Activated CD4-positive, alpha-beta T cell treated with anti-CD3 and anti-CD28 coated beads for 1 hour (primary cell): ENCODE measurements at regions not wholly inside any gene's neighbourhood (a gene's known extent, or its start where the extent isn't known, plus 50 kb on each side); places are given as distances from the start of the nearest gene placed in this dataset.
"Not testable (repeated sequence)": the region's sequence is repeated elsewhere in the genome, so short reads cannot be mapped to it uniquely, and the experiment has no call there.

ENCODE experiments used
- DNase-seq: peaks from one replicate; pipeline ENCODE4 v3.0.0-alpha.2; 2020

DNA sequence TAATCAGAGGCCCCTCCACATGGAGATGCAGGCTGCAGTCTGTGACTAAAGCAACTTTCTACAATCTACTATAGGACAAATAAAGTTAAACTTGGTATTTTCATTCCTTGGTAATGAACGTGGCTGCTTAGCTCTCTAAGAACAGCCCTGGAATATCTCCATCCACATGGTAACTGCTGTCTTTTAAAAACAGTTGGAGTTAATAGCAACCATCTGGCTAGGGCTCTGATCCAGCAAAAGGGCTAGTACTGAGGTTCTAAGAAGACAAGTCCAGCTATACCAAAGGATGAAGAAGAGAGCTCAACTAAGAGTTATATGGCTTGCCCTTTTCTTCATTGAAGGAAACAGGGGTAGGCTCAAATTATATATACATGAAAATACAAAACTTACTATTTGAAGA is 920.1 kb downstream of the FLRT2 start:
- DNase-seq, result no peak

DNA sequence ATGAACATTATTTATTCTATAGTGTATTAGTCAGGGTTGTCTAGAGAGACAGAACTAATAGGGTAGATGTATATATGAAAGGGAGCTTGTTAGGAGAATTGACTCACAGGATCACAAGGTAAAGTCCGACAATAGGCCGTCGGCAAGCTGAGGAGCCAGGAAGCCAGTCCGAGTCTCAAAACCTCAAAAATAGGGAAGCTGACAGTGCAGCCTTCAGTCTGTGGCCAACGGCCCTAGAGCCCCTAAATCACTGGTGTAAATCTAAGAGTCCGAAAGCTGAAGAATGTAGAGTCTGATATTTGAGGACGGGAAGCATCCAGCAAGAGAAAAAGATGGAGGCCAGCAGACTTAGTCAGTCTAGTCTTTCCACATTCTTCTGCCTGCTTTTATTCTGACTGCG is 912.2 kb downstream of the FLRT2 start:
- DNase-seq, result no peak

DNA sequence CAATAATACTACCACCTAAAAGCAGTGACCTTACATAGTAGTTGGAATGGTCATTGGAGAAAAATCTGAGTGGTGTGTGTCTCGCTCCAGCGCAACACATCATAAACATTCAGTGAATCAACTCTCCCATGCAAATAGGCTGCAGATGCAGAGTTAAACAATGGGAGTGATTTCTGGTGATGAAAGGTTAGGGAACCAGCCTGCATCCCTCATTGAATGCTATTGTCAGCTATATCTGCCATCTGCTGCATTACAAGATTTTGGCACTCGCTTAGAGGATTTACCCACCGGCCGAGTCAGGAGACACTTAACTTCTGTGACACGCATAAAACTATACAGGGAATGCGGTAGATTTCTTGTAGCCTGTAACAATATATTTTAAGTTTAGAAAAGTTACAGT is 900.9 kb downstream of the FLRT2 start:
- DNase-seq, result no peak

DNA sequence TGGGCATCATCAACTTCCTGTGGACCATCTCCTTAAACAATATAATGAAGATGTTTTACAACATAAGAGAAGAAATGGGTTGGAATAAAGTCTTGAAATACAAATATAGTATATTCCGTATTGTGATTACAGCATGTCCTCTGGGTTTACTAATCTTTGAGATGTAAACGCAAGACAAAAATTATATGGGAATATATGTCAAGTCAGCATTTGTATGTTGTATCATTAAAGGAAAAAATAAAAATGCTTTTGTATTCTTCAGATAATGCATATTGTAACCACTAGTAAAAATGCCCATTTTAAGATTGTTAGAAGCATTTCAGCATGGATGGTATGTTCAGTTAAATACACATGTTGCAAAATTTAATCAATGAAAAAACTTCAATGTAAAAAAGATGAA is 893.3 kb downstream of the FLRT2 start:
- no peak for DNase-seq

DNA sequence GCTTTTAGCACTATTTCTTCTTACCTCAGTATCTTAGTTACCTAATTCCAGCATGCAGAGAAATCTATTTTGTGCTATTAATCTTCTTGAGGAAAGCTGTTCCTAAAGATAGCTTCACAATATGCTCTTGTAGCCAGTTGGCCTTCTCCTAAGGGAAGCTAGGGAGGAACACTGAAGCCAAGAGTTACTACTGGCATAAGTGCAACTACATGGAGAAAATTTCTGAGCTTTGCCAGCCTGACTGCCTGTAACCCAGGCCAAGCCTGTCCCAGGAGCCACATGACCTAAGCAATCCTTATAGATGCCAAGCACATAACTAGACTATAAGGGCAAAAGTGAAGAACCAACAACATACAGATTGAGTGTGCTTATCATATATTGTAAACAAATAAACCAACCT is 890.2 kb downstream of the FLRT2 start:
- DNase-seq, result no peak

DNA sequence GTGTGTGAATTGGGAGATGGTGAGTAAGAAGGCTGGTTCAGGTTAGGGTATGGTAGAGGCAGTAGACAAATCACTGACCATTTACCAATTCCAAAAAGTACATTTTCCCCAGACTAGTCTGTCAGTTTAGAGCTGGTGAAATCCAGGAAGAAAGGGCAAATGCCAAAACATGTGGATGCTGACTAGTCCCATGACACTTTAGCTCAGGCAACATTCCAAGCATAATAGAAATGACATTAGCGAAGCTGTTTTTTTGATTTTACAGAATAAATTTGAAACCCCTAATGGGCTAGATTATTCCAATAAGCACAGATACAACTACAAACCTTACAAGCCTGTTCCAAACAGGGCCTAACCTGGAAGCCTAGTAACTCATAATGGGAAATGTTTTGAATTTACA is 884.2 kb downstream of the FLRT2 start:
- no peak for DNase-seq

DNA sequence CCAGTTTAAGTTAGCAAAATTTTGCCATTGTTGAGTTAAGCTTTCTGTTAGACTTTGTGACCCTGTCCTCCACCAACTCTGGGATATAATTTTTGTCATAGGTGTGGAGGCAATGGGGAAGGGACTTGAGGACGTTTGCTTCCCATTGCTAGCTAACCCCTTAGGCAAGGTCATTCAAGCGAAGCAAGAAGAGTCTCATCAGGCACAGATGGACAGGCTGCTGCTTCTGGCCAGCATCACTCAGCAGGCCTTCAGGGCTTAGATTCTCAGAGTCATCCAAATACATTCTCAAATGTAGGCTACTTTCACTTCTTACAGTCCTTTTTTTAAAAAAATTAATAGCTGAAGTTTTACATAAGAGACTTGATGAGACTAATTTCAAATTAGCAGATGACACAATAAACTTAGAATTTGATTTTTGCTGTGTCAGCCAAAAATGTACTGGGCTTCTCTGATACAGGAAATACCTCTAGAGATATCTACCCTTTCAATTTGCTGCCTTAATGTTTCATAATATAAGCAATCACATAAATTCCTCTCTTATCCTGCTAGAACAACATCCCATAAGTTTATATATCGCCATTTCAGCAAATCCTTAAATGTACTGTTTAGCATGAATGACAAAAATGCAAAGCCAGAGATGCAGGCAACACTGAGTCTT is 875.2 kb downstream of the FLRT2 start:
- DNase-seq, result no peak

DNA sequence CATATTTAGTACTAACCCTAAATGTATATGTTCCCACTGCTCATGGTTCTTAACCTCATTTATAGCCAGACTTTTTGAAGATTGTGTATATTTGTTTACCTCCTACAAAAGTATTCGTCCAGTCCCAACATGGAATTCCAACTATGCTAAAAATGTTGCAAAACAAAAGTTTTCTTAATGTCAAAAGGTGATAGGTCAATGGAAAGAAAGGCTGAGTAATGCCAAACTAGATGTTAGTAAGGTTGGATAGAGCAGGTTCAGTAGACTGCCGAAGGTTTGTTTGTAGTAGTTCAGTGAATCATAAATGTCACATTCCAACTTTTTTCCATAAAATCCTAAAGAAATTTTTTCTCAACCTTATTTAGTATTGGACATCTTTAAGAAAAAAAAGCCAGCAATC is 874.5 kb downstream of the FLRT2 start:
- no peak for DNase-seq

DNA sequence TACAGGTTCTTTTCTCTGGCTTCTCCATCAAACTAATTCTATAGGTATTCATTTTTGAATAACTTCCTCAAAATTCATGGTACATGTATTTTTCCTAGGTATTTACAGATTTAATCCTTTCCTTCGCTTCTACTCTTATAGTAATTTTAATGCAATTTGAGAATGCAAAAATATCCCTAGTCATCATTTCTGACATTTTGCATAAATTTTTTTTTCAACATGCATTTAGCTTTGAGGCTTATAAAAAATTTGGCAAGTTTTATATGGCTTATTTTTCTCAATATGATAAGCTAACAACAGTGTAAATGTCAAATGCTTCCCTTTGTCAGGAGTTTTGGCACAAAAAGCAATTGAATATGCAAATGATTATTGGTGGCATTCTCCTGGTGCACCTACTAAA is 872.6 kb downstream of the FLRT2 start:
- no peak for DNase-seq

DNA sequence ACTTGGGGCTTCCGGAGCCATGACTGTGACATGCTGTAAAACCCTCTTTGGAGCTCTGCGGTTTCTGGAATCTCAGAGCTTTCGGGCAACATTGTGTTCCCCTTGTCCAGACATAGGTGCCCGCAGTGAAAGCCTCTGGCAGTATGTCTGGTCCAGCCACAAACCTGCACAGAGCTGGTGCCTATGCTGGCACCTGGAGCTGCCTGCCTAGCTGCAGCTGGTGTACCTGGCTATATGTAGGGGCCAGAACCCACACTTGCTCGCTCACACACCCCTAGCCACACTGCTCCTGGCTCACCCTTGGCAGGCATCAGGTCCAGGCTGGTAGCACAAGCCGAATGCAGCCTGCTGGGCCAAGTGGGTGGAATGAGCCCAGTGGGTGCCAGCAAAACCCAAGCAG is 861.1 kb downstream of the FLRT2 start:
- no peak for DNase-seq

DNA sequence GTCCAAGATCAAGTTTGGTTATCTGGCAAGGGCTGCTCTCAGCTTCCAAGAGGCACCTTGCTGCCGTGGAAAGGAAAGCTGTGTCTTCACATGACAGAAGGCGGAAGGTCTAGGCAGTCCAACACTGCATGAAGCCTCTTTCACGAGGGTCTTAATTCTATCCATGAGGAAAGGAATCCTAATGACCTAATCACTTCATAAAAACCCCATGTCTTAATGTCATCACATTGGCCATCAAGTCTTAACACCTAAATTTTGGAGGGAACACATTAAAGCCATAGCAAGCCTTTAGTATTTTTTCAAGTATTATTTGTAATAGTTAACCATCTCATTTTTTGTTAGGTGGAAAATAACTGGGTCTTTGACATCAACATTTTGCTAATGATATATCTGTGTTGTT is 858.3 kb downstream of the FLRT2 start:
- DNase-seq, result no peak

DNA sequence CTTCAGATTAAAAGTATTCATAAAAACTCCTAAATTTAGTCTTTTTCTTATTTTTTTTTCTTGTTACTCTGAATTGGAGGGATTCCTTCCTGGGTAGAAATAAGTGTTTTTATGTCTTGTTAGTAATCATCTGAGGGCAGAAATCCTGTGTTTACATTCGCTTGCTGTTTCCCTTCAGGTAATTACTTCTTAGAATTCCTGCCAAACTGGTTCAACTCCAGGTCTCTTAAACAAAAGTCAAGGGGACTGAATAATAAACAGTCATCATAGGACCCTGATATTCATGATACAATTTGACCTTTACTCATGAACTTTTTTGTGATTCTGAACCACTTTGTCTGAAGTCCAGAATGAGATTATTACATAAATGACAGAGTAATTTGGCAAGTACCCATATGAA is 843.9 kb downstream of the FLRT2 start:
- no peak for DNase-seq

DNA sequence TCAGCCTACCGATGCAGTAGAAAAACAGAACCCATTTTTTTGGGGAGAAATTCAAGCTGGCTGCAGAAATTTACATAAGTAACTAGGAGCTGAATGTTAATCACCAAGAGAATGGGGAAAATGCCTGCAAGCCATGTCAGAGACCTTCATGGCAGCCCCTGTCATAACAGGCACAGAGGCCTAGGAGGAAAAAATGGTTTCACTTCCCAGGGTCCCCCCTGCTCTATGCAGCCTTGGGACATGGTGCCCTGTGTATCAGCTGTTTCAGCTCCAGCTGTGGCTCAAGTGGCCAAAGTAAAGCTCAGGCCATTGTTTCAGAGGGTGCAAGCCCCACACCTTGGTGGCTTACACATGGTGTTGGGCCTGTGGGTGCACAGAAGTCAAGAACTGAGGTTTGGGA is 842.5 kb downstream of the FLRT2 start:
- no peak for DNase-seq

DNA sequence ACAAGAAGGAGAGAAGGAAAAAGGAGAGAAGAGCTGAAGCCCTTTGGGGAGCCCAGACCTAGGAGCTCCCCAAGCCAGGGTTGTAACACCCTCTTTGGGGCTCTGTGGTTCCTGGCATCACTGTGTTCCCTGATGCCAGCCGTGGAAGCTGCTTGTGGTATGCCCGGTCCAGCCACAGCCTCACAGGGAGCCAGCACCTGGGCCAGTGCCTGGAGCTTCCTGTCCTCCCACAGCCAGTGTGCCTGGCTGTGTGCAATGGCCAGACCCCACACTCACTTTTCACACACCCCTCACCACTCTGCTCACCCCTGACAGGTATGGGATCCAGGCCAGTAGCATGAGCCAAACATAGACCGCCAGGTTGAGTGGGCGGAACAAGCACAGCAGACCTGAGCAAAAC is 834.7 kb downstream of the FLRT2 start:
- DNase-seq, result no peak

DNA sequence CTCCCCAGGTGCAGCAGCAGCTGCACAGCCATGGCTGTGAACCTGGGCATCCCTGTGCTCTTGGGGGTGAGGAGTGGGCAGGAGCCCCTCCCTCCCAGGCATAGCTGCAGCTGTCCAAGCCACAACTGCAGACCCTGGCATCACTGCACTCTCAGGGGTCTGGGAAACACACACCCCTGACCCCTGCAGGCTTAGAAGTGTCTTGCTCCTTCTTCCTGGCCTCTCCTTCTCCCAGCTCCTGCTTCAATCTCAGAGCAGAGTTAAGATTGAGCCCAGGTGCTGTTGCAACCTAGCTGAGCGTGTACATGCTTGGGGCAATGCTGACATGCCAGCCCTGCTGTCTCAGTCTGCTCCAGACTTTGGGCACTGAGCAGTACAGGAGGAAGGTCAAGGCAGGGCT is 833.6 kb downstream of the FLRT2 start:
- no peak for DNase-seq

DNA sequence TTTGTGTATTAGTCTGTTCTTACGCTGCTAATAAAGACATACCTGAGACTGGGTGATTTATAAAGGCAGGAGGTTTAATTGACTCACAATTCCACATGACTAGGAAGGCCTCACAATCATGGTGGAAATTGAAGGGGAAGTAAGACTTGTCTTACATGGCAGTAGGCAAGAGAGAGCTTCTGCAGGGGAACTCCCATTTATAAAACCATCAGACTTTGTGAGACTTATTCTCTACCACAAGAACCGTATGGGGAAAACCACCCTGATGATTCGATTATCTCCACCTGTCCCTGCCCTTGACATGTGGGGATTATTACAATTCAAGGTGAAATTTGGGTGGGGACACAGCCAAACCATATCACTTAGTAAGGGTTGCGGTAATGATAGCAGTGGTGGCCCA is 833.1 kb downstream of the FLRT2 start:
- no peak for DNase-seq

DNA sequence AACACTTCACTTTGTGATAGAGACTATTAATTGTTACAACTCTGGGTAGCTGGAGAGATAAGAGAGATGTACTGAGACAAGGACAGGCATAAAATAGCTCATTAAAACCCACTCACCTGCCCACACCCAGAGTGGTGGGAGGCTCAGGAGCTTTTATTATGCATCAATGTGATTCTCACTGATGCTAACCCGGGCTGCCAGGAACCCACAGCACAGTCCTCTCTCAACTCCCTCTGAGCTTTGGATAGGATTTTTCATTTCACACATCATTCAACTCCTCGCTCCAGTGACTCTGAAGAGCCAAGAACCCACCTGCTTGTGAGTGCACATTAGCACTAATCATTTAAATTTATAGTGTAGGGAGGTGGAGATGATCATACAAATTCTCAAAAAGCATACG is 827.9 kb downstream of the FLRT2 start:
- no peak for DNase-seq

DNA sequence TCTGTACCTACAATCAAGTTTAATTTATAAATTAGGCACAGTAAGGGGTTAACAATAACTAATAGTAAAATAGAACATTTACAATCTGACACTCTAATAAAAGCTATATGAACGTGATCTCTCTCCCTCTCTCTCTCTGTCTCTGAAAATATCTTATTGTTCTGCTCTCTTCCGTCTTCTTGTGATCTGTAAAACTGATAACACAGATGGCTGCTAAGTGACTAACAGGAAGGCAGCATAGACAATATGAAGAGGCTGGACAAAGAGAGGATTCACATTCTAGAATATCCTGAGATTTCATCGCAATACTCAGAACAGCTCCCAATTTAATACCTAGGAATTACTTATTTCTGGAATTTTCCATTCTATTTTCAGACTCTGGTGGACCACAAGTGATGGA is 827.2 kb downstream of the FLRT2 start:
- DNase-seq, result no peak

DNA sequence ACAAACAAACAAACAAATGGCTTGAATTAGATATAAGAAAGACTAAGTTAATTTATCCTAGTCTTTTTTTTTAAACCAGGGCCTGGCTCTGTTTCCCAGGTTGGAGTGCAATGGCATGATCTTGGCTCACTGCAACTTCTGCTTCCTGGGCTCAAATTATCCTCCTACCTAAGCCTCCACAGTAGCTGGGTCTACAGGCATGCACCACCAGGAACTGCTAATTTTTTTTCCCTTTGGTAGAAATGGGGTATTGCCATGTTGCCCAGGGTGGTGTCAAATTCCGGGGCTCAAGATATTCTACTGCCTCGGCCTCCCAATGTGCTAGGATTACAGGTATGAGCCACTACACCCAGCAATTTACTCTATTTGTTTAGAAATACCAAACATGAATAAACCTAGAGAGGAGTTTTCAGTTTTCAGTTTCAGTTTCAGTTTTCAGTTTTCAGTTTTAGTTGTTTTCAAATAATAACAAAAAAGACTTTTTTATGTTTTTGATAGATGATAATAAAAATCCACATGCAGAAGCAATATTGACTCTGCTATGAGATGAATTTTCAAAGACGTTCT is 817.0 kb downstream of the FLRT2 start:
- no peak for DNase-seq

DNA sequence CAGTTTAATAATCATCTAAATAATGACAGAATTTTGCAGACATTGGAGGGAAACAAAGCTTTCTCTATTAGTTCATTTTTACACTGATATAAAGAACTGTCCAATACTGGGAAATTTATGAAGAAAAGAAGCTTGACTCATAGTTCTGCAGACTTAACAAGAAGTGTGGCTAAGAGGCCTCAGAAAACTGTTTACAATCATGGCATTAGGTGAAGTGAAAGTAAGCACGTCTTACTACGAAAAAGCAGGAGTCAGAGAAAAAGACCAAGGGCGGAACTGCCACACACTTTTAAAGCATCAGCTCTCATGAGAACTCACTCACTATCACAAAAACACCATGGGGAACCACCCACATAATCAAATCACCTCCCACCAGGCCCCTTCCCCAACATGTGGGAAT is 804.4 kb downstream of the FLRT2 start:
- no peak for DNase-seq

DNA sequence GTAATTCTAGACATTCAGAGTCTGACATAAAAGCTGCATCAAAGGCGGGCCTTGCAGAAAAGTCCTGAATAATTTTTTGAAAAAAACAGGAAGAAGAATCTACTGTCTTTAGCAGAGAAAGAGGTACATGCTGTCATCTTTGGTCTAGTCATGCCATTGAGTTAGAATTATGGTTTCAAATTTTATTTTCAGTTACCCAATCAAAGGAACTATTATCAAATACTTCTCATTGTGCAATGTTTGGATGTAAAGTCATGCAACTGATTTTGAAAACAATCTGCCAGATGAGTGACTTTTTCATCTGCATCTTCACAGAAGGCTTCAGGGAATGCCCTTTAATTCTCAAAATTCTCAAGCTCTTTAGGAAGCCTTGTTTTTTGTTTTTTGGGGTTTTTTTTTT is 803.5 kb downstream of the FLRT2 start:
- no peak for DNase-seq

DNA sequence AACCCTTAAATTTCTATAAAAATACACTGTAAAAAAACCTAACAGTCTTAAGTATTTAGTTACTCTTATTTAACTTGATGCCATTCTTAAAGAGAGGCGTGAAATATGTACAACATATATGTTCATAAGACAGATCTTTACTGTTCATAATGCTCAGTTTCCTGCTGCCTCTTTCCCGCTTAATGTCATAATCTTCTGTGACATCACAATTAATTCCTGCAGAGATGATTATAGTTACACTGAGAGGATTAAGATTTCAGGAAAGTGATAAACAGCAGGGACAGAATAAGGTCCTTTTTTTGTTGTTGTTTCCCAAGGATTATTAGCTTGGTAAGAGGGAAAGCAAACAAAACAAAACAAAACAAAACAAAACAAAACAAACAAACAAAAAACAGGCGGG is 801.4 kb downstream of the FLRT2 start:
- DNase-seq, result no peak

DNA sequence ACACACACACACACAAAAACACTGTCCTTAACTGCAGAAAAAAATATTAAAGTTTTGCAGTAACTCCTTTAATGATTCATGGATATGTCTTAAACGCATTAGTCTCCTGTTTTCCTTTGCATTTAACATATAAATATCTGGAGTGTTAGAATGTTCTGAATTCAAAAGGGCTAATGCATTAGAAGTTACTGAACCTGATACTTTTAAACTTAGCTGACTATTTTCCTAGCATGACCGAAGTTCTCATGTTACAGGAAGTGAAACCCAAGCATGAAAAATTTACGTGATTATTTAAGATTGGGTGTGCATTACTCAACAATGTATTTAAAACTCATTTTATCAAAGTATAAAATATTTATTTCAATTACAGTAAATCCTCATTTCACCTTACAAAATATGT is 791.2 kb downstream of the FLRT2 start:
- no peak for DNase-seq

DNA sequence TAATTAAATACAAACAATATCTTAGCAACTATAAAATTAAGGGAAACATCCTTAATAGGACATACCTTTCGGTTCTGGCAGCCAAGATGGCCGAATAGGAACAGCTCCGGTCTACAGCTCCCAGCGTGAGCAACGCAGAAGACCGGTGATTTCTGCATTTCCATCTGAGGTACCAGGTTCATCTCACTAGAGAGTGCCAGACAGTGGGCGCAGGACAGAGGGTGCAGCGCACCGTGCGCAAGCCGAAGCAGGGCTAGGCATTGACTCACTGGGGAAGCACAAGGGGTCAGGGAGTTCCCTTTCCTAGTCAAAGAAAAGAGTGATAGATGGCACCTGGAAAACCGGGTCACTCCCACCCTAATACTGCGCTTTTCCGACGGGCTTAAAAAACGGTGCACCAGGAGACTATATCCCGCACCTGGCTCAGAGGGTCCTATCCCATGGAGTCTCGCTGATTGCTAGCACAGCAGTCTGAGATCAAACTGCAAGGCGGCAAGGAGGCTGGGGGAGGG is 782.3 kb downstream of the FLRT2 start:
- DNase-seq, result not testable (repeated sequence)

DNA sequence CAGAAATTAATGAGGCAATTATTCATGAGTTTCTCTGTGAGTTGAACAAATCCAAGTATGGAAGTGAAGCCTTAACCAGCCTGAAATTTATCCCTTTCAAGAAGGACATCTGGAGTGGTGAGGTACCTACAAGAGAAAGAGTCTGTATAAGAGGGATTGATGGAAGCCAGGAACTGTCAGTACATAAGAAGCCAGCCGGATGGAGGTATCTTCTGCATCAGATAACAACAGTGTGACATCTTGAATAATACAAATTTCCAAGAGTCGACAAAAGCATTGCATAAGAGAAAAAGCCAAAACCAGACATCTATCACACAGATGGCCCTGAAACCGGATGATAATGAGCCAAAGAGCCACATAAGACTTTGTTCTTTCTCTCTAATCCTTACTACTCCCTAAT is 781.2 kb downstream of the FLRT2 start:
- no peak for DNase-seq
